A673 (cell line): ENCODE measurements at regions not wholly inside any gene's neighbourhood (a gene's known extent, or its start where the extent isn't known, plus 50 kb on each side); places are given as distances from the start of the nearest gene placed in this dataset.

Experiments
- EZH2 ChIP-seq: fragments of 200-600 bp; sonication (generic); IDR thresholded peaks from 2 replicates; pipeline ENCODE4 v1.6.1; 2017; ENCODE audit warnings: borderline replicate concordance, low read depth, mild to moderate bottlenecking, mixed read lengths, antibody characterized with exemption, low read length; ENCODE audit not compliant: poor library complexity, severe bottlenecking
- TF ChIP-seq, protein P1 (sequence below): fragments of 300-800, 200-600 bp; sonication (generic); conservative IDR thresholded peaks from 2 replicates; pipeline ENCODE4 v1.5.1; 2017; ENCODE audit warnings: low read depth, mild to moderate bottlenecking, antibody characterized with exemption, low read length, moderate library complexity, mixed read lengths

GRCh38 chr3:179506792-179507191 is 55.5 kb upstream of the GNB4 start:
- TF ChIP-seq, protein P1, sequence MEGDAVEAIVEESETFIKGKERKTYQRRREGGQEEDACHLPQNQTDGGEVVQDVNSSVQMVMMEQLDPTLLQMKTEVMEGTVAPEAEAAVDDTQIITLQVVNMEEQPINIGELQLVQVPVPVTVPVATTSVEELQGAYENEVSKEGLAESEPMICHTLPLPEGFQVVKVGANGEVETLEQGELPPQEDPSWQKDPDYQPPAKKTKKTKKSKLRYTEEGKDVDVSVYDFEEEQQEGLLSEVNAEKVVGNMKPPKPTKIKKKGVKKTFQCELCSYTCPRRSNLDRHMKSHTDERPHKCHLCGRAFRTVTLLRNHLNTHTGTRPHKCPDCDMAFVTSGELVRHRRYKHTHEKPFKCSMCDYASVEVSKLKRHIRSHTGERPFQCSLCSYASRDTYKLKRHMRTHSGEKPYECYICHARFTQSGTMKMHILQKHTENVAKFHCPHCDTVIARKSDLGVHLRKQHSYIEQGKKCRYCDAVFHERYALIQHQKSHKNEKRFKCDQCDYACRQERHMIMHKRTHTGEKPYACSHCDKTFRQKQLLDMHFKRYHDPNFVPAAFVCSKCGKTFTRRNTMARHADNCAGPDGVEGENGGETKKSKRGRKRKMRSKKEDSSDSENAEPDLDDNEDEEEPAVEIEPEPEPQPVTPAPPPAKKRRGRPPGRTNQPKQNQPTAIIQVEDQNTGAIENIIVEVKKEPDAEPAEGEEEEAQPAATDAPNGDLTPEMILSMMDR, result no peak
- no peak for TF ChIP-seq EZH2
